ENCODE measurements at regions not wholly inside any gene's neighbourhood (a gene's known extent, or its start where the extent isn't known, plus 50 kb on each side); places are given as distances from the start of the nearest gene placed in this dataset.

DNA sequence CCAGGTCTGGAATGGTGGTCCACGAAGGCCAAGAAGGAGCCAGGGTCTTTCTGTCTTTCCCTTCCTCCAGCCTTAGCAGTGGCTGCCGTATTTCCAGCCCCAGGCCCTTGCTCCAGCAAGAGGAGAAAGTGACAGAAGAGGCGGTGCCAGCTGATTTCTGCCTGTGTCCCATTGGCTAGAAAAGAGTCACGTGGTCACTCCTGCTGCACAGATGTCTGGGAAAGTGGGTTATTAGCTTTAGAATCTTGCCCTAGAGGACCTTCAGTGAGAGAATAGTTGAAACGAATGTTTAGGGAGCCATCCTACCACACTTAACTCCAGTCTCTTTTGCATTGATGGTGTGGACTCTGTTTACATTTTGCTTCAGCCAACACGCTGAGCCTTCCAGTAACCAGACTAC lies 99.3 kb upstream of the BCOR start:
- in situ Hi-C loops (cut with MboI; ENCODE audit: low sequenced_read_pairs in 4 of 4) (loop anchor here in 1 of 4 donors (25.0 kb wide), 1 partner anchor 460 kb away; no protein-coding TSS in a partner anchor), intact Hi-C loops (cut with DNase I; ENCODE audit: low total_unique reads) (no loop called here)

GRCh38 chrX:40195368-40195767 lies 97.6 kb upstream of the BCOR start:
- no peak for TF ChIP-seq CTCF (IDR thresholded peaks at IDR 0.05 in 4 of 5, conservative IDR thresholded peaks at IDR 0.05 in 1 of 5)
- TF ChIP-seq POLR2A (IDR thresholded peaks at IDR 0.05): no peak
- H3K27me3 ChIP-seq: no peaks in the 10 kb centered on the region
- DNase-seq (no peak), ATAC-seq (no peak)
- H3K27ac ChIP-seq: no peak overlapping the region
- no peak overlapping the region for H3K4me3 ChIP-seq
- H3K9me3 ChIP-seq: no peaks in the 10 kb centered on the region
- no peaks in the 10 kb centered on the region for H3K4me1 ChIP-seq
- intact Hi-C loops (cut with DNase I; ENCODE audit: low total_unique reads) (no loop called here), in situ Hi-C loops (cut with MboI; ENCODE audit: low sequenced_read_pairs in 4 of 4) (loop anchor here in 1 of 4 donors (25.0 kb wide), 1 partner anchor 458 kb away; no protein-coding TSS in a partner anchor)
- H3K36me3 ChIP-seq: no peaks in the 10 kb centered on the region

More for the DNA sequence above, 99.3 kb upstream of the BCOR start:
- Histone ChIP-seq H3K27ac (no peak overlapping the region), H3K27me3 (no peaks in the 10 kb centered on the region), H3K36me3 (no peaks in the 10 kb centered on the region), H3K4me1 (no peaks in the 10 kb centered on the region), H3K4me3 (no peak overlapping the region), H3K9me3 (no peaks in the 10 kb centered on the region)
- TF ChIP-seq POLR2A (IDR thresholded peaks at IDR 0.05) (no peak), CTCF (IDR thresholded peaks at IDR 0.05 in 4 of 5, conservative IDR thresholded peaks at IDR 0.05 in 1 of 5) (no peak)
- ATAC-seq (no peak), DNase-seq (no peak)

- no peak for DNase-seq
- Histone ChIP-seq H3K27ac (no peak overlapping the region), H3K4me3 (no peak overlapping the region), H3K9me3 (no peaks in the 10 kb centered on the region), H3K36me3 (no peaks in the 10 kb centered on the region), H3K4me1 (no peaks in the 10 kb centered on the region), H3K27me3 (no peaks in the 10 kb centered on the region)
- intact Hi-C loops (cut with DNase I; ENCODE audit: low total_unique reads): no loop called here
- in situ Hi-C loops (cut with MboI; ENCODE audit: low sequenced_read_pairs in 4 of 4): loop anchor here in 1 of 4 donors (25.0 kb wide), 1 partner anchor 455 kb away; no protein-coding TSS in a partner anchor
- no peak for ATAC-seq
- TF ChIP-seq POLR2A (IDR thresholded peaks at IDR 0.05) (no peak), CTCF (IDR thresholded peaks at IDR 0.05 in 4 of 5, conservative IDR thresholded peaks at IDR 0.05 in 1 of 5) (no peak)
These were observed 94.4 kb upstream of the BCOR start for GRCh38 chrX:40192196-40192595.

DNA sequence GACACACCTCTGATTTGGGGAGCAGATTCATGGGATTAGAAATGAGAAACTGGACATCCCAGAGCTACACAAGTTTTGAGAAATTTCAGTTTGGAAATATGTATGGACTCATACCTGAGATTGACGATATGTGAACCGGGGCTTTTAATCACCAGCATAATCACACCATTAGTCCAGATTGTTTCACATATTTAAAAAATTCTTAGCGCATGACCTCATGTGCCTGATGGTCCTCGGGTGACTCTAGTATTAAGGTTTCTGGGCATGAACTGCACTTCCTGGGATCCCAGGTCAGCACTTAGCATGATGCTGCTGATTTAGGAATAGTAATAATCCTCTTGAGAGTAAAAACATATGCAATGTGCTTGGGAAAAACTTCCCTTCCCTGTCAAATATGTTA lies 91.9 kb upstream of the BCOR start:
- no peaks in the 10 kb centered on the region for H3K4me1 ChIP-seq
- DNase-seq (no peak), ATAC-seq (no peak)
- H3K4me3 ChIP-seq: no peak overlapping the region
- in situ Hi-C loops (cut with MboI; ENCODE audit: low sequenced_read_pairs in 4 of 4): loop anchor here in 1 of 4 donors (25.0 kb wide), 1 partner anchor 452 kb away; no protein-coding TSS in a partner anchor
- peaks cover 0 to 6% (median 0%) of the 10 kb centered on the region in 3 donors for H3K9me3 ChIP-seq
- intact Hi-C loops (cut with DNase I; ENCODE audit: low total_unique reads): no loop called here
- no peaks in the 10 kb centered on the region for H3K36me3 ChIP-seq
- H3K27ac ChIP-seq: no peak overlapping the region
- H3K27me3 ChIP-seq: no peaks in the 10 kb centered on the region
- TF ChIP-seq CTCF (IDR thresholded peaks at IDR 0.05 in 4 of 5, conservative IDR thresholded peaks at IDR 0.05 in 1 of 5) (no peak), POLR2A (IDR thresholded peaks at IDR 0.05) (no peak)
